ENCODE measurements at regions not wholly inside any gene's neighbourhood (a gene's known extent, or its start where the extent isn't known, plus 50 kb on each side); places are given as distances from the start of the nearest gene placed in this dataset.

DNA sequence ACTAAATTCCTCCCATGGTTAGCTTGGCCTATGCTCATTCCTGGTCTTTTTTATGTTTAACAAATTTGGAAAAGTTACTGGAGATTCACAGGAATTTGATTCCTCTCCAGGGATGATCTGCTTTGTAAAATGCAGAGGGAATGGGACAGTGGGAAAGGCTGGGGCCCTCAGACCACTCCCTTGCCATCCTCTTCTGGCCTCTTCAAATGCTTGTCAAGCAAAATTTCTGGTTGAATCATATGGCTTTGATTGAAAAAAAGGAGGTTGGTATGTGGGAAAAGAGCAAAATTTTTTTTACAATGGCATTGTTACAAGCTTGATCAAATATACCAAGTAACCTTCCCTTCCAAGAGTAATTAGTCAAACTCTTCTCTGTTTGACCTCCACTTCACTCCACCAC is 225.1 kb downstream of the PIK3R1 start:
- TF ChIP-seq CTCF (conservative IDR thresholded peaks at IDR 0.05), result no peak
- Histone ChIP-seq H3K9ac (ENCODE audit: extremely low read depth, low read length, poor library complexity, severe bottlenecking) (no peak overlapping the region), H3K36me3 (ENCODE audit: control insufficient read depth, insufficient read depth, low read length) (no peaks in the 10 kb centered on the region), H3K4me1 (ENCODE audit: control insufficient read depth, insufficient read depth, low read length) (peaks cover 14% of the 10 kb centered on the region), H3K27me3 (ENCODE audit: control insufficient read depth, insufficient read depth, low read length, poor library complexity, severe bottlenecking) (no peaks in the 10 kb centered on the region), H3K4me3 (ENCODE audit: low read length) (no peak overlapping the region), H3K9me3 (ENCODE audit: control insufficient read depth, low read length) (no peaks in the 10 kb centered on the region), H3K27ac (ENCODE audit: low read depth, low read length) (no peak overlapping the region)
- Mint-ChIP-seq H3K9me3 (no peaks in the 10 kb centered on the region), H3K36me3 (ENCODE audit: low read depth) (no peaks in the 10 kb centered on the region), H3K4me3 (no peak overlapping the region), H3K4me1 (peaks cover 15% of the 10 kb centered on the region), H3K27me3 (ENCODE audit: insufficient read depth) (no peaks in the 10 kb centered on the region), H3K27ac (no peak overlapping the region)
- DNase-seq, result no peak

- Mint-ChIP-seq H3K27ac (no peak overlapping the region), H3K9me3 (no peaks in the 10 kb centered on the region)
These were observed 225.9 kb downstream of the PIK3R1 start for GRCh38 chr5:68441309-68442073.

DNA sequence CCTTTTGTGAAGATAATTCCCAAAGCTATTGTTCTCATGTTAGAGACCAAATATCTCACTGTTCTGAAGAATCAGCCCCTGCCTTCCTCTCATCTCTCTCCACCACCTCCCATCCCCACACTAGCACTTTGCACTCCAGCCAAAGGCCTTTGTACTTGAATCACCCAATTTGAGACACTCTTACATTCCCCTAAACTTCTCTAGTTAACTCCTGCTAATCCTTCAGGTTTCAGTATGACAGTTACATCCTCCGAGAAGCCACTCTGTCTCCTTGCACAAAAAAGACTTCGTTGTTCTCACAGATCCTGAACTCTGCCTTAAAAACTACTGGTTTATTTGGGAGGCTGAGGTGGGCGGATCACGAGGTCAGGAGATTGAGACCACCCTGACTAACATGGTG is 227.5 kb downstream of the PIK3R1 start:
- Histone ChIP-seq H3K9ac (ENCODE audit: extremely low read depth, low read length, poor library complexity, severe bottlenecking) (no peak overlapping the region), H3K9me3 (ENCODE audit: control insufficient read depth, low read length) (no peaks in the 10 kb centered on the region), H3K4me3 (ENCODE audit: low read length) (no peak overlapping the region), H3K27ac (ENCODE audit: low read depth, low read length) (no peak overlapping the region), H3K27me3 (ENCODE audit: control insufficient read depth, insufficient read depth, low read length, poor library complexity, severe bottlenecking) (no peaks in the 10 kb centered on the region), H3K4me1 (ENCODE audit: control insufficient read depth, insufficient read depth, low read length) (no peaks in the 10 kb centered on the region), H3K36me3 (ENCODE audit: control insufficient read depth, insufficient read depth, low read length) (no peaks in the 10 kb centered on the region)
- Mint-ChIP-seq H3K4me3 (no peak overlapping the region), H3K9me3 (no peaks in the 10 kb centered on the region), H3K36me3 (ENCODE audit: low read depth) (no peaks in the 10 kb centered on the region), H3K27ac (no peak overlapping the region), H3K27me3 (ENCODE audit: insufficient read depth) (no peaks in the 10 kb centered on the region), H3K4me1 (peaks cover 5% of the 10 kb centered on the region)
- no peak for DNase-seq
- WGBS, 2 experiments (ENCODE audit: insufficient coverage in 1 of 2, insufficient read length in 1 of 2), result 93 to 94% methylated on average over 2 to 4 of the region's 4 CpGs
- TF ChIP-seq CTCF (conservative IDR thresholded peaks at IDR 0.05), result no peak

More at GRCh38 chr5:68441309-68442073, 225.9 kb downstream of the PIK3R1 start:
- no peaks in the 10 kb centered on the region for H3K36me3 Mint-ChIP-seq (ENCODE audit: low read depth)
- peaks cover 6% of the 10 kb centered on the region for H3K4me1 Mint-ChIP-seq
- no peak for TF ChIP-seq CTCF (conservative IDR thresholded peaks at IDR 0.05)
- peaks cover 8% of the 10 kb centered on the region for H3K4me1 ChIP-seq (ENCODE audit: control insufficient read depth, insufficient read depth, low read length)
- H3K36me3 ChIP-seq (ENCODE audit: control insufficient read depth, insufficient read depth, low read length), result no peaks in the 10 kb centered on the region
- H3K9ac ChIP-seq (ENCODE audit: extremely low read depth, low read length, poor library complexity, severe bottlenecking), result no peak overlapping the region
- no peaks in the 10 kb centered on the region for H3K27me3 ChIP-seq (ENCODE audit: control insufficient read depth, insufficient read depth, low read length, poor library complexity, severe bottlenecking)
- no peaks in the 10 kb centered on the region for H3K27me3 Mint-ChIP-seq (ENCODE audit: insufficient read depth)
- WGBS, 2 experiments (ENCODE audit: insufficient coverage in 1 of 2, insufficient read length in 1 of 2), result 85 to 94% methylated on average over 5 of the region's 5 CpGs
- DNase-seq, result no peak
- H3K4me3 ChIP-seq (ENCODE audit: low read length), result no peak overlapping the region
- no peaks in the 10 kb centered on the region for H3K9me3 ChIP-seq (ENCODE audit: control insufficient read depth, low read length)
- H3K27ac ChIP-seq (ENCODE audit: low read depth, low read length), result no peak overlapping the region
- H3K4me3 Mint-ChIP-seq, result no peak overlapping the region
